GM12874 (cell line): ENCODE measurements at regions not wholly inside any gene's neighbourhood (a gene's known extent, or its start where the extent isn't known, plus 50 kb on each side); places are given as distances from the start of the nearest gene placed in this dataset.

Experiments used
- TF ChIP-seq, protein P1 (sequence below): IDR thresholded peaks from 2 replicates; pipeline ENCODE4 v1.5.1; 2011; ENCODE audit warnings: low read depth, mild to moderate bottlenecking, control low read depth, low read length, moderate library complexity; ENCODE audit not compliant: insufficient read depth

DNA sequence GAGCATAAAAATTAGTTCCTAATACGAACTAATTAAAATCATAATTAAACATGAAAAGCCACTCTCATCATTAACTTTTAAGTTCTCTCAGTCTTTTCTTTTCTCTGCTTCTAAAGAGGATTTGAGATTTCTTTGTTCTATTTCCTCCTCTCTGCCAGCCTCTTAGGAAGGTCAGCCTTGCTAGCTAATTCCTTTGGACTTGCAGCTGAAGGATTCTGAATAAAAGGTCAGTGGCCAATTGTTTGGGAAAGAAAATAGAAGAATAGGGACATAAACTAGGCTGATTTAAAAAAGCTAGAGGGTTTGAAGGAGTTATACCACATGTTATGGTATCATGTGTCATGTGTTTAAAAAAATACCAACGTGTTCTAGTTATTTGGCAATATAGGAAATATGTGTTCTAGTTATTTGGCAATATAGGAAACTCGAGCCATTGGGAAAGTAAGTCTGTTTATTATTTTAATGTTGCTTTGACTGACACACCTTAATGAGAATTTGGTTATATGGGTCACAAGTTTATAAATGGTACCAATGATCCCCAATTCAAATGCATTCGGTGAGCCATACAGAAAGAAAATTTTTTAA, 1668.7 kb upstream of the PCDH7 start:
- TF ChIP-seq, protein P1, sequence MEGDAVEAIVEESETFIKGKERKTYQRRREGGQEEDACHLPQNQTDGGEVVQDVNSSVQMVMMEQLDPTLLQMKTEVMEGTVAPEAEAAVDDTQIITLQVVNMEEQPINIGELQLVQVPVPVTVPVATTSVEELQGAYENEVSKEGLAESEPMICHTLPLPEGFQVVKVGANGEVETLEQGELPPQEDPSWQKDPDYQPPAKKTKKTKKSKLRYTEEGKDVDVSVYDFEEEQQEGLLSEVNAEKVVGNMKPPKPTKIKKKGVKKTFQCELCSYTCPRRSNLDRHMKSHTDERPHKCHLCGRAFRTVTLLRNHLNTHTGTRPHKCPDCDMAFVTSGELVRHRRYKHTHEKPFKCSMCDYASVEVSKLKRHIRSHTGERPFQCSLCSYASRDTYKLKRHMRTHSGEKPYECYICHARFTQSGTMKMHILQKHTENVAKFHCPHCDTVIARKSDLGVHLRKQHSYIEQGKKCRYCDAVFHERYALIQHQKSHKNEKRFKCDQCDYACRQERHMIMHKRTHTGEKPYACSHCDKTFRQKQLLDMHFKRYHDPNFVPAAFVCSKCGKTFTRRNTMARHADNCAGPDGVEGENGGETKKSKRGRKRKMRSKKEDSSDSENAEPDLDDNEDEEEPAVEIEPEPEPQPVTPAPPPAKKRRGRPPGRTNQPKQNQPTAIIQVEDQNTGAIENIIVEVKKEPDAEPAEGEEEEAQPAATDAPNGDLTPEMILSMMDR: no peak

DNA sequence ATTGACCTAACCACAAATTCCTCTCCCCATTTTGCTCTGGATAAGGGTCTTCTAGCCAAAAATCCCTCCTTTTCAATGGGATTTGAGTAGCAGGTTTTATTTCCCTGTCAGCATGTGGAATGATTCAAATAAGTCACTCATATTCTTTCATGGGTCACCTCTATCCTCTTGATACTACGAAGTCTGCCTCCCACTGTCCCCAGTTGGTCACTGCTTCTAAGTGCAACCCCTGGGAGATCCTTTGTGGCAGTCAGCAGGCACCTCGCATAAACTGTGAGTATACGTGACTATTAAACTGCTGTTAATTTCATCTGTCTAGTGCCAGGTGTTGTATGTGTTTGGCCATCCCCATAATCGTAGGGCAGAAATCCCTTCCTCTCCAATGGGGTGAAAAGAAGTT, 1667.9 kb upstream of the PCDH7 start:
- TF ChIP-seq, protein P1: no peak

DNA sequence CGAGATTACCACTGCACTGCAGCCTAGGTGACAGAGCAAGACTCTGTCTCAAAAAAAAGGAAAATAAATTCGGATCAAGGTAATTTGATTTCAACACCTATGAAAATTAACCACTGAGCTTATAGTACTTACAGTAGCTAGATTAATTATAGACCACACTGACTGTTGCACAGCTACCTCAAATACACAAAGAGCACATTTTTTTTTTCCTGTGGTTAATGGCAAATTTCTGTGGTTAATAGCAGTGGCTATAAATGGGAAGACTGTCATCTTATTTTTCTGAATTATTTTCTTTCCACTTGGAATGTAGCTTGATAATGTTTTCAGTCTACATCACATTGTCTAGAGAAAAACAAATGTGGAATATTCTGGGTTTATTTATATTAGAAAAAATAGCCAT, 1661.6 kb upstream of the PCDH7 start:
- TF ChIP-seq, protein P1: no peak

DNA sequence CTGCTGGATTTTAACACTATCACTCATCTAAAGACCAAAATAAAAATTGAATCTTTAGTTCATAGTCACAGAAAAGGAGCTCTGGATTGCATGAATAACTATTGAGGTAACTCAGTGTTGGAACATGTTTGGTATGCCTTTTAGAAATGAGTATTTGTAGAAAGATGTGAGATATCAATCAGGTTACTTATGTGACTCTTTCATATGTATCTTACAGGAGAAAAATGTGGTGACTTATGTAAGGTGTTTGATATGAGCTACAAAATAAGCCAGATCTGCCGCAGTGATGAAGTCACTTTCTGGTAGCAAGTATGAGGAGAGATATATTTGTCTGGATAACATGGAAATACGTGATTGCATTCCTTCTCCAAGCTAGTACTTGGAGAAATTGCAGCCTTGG, 1653.3 kb upstream of the PCDH7 start:
- TF ChIP-seq, protein P1: no peak

DNA sequence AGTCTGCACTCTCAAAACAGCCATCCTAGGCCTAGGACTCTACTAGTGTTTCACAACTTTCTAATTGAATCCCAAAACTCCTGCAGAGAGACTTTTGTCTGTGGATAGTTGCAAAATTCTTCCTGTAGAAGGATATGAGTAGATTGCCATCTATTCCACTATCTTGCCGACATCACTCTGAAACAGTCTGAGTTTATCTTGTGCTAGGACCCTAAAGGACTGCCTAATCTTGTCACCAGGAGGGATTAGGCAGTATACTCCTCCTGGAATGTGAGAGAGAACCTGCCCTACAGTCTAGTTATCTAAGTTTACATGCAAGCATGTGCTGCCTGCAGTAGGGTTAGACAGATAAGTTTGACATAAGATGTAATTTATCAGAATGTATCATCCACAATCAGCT, 1646.6 kb upstream of the PCDH7 start:
- TF ChIP-seq, protein P1: no peak

DNA sequence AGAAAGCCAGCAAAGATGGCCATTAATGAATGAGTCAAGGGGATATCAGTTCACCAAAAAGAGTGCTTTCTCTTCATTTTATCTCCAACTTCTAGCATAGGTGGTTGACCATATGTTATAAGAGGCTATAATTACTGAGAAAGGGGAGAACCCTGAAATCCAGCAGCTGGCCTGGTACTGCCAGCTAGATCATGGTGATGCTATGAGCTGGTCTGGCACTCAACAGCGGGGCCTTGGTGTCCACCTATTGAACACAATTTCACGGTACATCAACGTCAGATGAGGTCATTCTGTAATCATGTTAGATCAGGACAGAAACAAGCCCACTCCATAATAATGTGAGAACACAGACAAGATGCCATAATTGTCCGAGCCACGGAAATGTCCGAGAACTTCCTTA, 1644.8 kb upstream of the PCDH7 start:
- TF ChIP-seq, protein P1: no peak

DNA sequence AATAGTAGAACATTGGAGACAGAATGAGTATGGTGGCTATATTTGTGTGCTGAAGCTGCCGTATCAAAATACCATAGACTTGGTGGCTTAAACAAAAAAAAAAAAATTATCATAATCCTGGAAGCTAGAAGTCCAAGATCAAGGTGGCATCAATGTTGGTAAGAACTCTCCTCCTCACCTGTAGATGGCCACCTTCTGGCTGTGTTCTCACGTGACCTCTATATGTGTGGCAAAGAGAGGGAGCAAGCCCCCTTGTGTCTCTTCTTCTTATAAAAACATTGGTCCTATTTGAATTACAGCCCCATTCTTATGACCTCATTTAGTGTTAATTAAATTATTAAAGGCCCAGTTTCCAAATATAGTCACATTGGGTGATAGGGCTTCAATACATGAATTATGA, 1640.9 kb upstream of the PCDH7 start:
- TF ChIP-seq, protein P1: no peak
